Dermis blood vessel endothelial cell (primary cell): ENCODE measurements at regions not wholly inside any gene's neighbourhood (a gene's known extent, or its start where the extent isn't known, plus 50 kb on each side); places are given as distances from the start of the nearest gene placed in this dataset.

Experiments
- DNase-seq: peaks from one replicate; pipeline ENCODE4 v3.0.0; 2010

- DNase-seq = no peak
Observed at GRCh38 chr10:78630944-78631838, 437.6 kb upstream of the ZMIZ1 start.

DNA sequence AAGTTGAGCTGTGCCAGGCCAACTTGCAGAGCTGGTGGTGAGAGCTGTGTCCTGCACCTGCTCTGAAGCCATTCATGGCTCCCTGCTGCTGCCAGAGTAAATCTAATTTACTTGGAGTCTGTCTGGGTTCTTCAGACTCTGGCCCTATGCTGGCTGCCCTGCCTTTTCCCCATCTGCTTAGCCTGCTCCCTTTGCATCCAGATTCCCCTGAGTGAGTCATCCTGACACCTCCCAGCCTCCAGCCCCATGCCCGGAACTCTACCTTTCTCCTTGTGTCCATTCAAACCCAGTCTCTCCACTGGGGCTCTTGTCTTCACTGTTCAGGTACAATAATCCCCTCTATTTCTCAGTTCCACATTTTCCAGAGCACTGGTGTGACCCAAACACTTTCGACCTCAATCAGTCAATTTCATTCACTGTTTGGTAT, 434.4 kb upstream of the ZMIZ1 start:
- no peak for DNase-seq

DNA sequence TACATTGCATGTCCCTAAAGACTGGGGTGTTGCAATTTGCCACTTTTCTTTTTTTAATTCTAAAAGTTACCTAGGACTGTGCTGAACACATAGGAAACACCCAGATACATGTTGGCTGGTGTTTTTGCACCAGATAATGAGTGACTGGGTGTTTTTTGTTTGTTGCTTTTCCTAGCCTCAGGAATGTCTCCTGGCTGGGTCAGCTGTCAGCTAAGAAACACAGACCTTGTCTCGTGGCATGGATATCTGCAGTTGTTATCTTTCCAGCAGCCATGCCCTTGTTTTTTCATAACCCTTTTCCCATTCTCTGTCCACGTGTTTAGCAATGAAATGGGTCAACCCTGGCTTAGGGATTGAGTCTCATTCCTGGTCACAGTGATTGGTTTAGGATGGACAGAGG, 433.9 kb upstream of the ZMIZ1 start:
- no peak for DNase-seq

- DNase-seq = no peak
Observed at GRCh38 chr10:78639629-78640028, 429.1 kb upstream of the ZMIZ1 start.

GRCh38 chr10:78640796-78641636, 427.8 kb upstream of the ZMIZ1 start:
- DNase-seq = no peak

DNA sequence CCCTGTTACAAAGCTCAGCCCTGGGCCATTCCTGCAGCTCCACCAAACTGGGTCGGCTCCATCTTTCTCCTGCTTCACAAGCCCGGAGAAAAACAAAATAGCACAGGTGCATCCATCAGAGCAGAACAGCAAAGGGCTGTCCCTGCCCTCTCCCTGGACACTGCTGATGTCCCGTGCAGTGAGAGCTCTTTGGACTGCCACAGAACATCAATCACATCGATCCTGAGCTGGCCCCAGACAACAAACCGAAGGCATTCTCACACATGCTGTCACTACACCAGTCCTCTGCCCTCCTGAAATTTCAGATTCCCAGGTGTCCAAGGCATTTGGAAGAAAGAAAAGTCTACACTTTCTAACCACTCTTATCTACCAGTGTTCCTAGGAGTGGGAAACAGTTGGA, 427.1 kb upstream of the ZMIZ1 start:
- DNase-seq = no peak

GRCh38 chr10:78642269-78642816, 426.4 kb upstream of the ZMIZ1 start:
- DNase-seq = no peak

DNA sequence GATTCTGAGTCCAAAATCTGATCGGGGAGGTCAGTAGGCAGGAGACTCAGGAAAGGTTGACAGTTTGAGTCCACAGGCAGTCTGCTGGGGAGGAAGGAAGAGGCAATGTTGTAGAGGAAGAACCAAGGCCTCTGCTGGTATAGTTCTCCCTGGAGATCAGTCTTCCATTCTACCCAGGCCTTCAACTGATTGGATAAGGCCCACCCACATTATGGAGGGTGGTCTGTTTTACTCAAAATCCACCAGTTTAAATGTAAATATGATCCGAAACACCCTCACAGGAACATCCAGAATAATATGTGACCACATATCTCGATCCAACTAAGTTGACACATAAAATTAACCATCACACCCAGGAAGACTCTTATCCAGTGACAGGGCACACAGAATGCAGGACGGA, 425.3 kb upstream of the ZMIZ1 start:
- no peak for DNase-seq

DNA sequence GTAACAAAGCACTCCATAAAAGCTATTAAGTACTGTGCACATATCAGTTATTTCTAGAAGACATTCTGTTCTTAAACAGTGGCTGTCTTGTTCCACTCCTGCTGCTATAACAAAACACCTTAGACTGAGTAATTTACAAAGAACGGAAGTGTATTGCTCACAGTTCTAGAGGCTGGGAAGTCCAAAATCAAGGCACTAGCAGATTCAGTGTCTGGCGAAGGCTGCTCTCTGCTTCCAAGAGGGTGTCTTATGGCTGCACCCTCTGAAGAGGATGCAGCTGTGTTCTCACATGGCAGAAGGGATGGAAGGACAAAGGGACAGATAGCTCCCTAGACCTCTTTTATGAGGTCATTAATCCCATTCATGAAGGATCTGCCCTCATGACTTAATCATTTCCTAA, 424.2 kb upstream of the ZMIZ1 start:
- DNase-seq = no peak

DNA sequence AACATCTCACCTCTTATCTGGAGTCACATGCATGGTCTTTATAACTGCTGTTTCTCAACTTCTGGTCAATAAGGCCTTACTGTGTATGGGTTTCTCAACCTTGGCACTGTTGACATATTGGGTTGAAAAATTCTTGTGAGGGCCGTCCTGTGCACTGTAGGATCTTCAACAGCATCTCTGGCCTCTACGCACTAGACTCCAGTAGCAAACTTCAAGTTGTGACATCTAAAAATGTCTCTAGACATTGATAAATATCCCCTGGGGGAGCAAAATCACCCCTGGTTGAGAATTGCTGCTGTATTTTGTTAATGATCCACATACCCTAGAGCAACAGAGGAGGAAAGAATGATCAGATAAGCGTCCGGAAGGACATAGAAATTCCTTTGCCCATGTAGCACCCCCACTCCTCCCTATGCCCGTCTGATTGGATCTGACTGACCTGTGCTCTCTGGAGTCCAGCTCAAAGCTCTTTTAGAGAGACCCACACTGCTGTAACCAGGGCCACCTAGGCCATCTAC, 423.5 kb upstream of the ZMIZ1 start:
- no peak for DNase-seq

DNA sequence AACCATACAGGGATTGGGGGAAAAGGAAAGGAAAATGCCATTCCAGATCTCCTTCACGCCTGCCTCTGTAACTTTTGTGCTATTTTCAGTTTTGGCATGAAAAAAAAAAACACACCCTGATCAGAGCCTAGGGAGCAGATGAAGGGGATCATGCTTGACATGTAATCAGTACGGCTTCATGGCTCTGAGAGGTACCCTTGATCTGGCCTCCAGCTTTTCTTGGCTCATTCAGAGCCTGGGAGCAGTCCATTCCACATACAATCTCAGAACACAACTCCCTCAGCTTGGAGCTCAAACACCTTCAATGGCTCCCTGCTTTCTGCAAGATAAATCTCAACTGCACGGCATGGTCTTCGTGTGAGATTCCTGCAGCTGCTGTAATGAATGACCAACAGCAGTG, 422.8 kb upstream of the ZMIZ1 start:
- DNase-seq = no peak

DNA sequence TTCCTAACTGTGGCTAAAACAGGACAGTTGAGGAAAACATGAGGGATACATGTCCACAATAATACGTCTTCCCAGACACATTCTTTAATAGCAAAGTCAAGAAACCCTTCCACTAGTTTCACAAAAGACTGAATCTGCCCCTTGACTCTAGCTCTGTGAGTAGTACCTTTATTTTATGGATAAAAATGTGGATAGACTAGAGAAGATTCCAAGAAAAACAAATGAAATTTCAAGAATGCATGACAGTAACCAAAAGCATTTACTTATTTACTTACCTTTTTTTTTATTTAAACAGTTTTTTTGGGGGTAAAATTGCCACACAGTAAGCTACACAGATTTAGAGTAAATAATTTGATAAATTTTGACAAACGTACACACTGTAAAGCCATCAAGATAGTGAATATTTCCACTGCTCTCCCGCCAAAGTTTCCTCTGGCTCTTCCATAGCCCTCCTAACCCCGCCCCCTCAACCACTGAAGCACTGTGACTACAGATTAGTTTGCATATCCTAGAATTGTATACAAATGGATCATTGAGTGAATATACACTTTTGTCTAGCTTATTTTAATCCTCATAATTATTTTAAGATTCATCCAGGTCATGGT, 420.4 kb upstream of the ZMIZ1 start:
- no peak for DNase-seq

GRCh38 chr10:78649429-78649828, 419.3 kb upstream of the ZMIZ1 start:
- DNase-seq = no peak

DNA sequence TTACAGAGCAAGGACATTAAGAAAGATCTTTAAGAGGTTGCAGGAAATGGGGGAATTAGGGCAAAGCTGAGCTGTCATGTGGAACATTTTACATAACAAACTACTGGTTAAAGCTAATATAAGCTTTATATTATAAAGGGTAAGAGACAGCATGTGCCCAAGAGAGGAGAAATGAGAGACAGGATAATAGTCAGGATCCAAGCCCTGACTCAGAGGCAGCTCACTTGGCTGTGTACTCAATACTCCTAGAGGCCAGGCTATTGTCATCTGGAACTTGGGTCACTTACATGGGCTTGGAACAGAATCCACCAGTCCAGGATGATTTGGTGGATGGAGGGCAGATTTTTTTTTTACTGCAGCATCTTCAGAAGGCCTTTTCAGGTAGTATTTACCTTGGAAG, 418.6 kb upstream of the ZMIZ1 start:
- no peak for DNase-seq

DNA sequence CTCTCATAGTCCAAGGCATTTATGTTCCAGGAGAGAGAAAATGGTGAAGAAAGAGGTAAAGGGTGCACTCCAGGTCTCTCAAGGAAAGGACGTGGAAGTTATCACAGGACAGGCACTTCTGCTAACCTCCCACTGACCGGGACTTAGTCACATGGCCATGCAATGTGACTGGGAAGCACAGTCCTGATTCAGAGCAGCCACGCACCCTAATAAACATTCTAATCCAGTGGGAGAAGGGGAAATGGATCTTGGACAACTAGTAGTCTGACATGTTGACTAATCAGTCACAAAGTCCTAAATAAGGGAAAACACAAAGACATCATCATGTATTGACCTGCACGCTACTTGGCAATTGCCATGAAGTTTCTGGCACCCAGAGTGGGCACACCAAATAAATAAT, 417.5 kb upstream of the ZMIZ1 start:
- DNase-seq = no peak

- no peak for DNase-seq
Observed at GRCh38 chr10:78653555-78653954, 415.2 kb upstream of the ZMIZ1 start.

DNA sequence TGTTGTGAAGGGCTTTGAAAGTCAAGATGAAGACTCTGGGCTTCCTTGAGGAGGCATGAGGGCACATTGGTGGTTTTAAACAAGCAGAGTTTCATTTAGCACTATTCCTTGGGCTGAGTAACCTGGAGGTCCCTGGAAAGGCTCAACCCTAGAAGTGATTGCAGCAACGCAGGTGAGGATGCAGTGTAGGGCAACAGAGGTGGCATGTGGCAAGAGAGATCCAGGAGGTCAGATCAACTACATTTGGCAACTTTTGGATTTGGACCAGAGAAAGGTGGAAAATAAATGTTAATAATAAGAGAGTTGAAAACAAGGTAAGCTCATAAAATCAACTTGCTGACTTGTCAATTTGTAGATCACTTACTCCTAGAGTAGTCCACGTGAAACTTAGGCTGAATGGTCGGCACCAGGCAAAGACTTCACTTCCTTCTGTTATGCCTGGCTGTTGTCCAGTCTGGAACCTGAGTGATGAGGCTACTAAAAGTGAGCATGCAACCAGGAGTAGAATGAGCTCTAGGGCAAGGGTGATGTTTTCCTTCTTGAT, 414.6 kb upstream of the ZMIZ1 start:
- DNase-seq = no peak

- no peak for DNase-seq
Observed at GRCh38 chr10:78655979-78656378, 412.8 kb upstream of the ZMIZ1 start.

GRCh38 chr10:78656417-78657162, 412.2 kb upstream of the ZMIZ1 start:
- DNase-seq = no peak

DNA sequence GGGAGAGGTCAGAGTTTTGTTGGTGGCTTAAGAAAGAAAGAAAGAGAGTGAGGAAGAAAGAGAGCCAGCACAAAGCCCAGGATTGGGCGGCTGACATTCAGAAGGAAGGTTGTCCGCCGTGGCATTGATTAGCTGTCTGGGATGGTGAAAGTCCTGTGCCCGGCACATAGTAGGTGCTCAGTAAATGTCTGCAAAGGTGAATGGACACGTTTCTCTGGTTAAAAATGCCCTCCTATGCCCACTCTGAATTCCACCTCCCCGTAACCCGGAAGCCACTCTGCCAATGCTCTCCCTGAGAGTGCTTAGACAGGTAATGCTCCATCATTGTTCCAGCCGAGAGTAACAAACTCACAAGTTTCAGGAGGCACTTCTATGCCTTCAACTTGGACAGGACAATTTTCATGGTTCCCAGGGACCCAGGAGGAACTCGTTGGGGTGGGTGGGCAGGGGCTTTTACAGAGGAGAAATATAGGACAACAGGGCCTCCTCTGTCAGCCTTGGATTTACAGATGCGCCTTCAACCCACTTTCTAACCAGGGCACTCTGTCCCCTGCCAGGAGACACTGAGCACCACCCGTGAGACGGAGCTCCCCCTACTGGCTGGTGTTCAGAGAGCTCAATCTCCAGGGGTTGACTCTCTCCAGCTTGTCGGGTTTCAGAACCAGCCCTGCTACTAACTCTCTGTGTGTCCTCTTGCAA, 411.5 kb upstream of the ZMIZ1 start:
- peak; percentile 78 for DNase-seq

- DNase-seq = no peak
Observed at GRCh38 chr10:78657862-78658165, 411.0 kb upstream of the ZMIZ1 start.
